D721Med (cell line): ENCODE measurements at regions not wholly inside any gene's neighbourhood (a gene's known extent, or its start where the extent isn't known, plus 50 kb on each side); places are given as distances from the start of the nearest gene placed in this dataset.

Source experiments
- DNase-seq: peaks from one replicate; pipeline ENCODE4 v3.0.0; 2011; ENCODE audit warnings: low spot score; ENCODE audit not compliant: insufficient read length
- FAIRE-seq: peaks from 2 replicates; lab custom pipeline; 2011; peaks lifted over from hg19 to GRCh38; lab: Jason Lieb, UNC
- TF ChIP-seq, protein P1 (sequence below): IDR thresholded peaks from 2 replicates; pipeline ENCODE4 v1.5.1; 2012; ENCODE audit warnings: mild to moderate bottlenecking, control low read depth; ENCODE audit not compliant: insufficient read depth; ENCODE audit errors: missing control alignments

DNA sequence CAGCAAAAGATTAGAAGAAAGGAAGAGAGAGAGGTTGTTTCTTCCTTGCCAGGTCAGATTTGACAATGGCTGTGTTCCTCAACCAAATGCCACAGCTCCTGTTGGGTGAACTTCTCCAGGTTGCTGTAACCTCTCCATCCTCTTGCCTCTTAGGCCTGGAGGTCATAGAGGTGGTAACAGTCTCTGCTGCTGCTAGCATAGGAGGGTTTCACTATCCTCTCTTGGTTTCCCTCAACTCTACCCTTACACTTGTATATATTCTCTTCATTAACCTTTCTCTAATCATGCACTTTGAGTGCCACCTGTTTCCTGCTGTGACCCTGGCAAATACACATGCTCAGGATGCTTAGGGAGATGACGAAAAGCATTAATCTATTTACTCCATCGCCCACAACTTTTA lies 67.7 kb upstream of the HIF1A start:
- TF ChIP-seq, protein P1, sequence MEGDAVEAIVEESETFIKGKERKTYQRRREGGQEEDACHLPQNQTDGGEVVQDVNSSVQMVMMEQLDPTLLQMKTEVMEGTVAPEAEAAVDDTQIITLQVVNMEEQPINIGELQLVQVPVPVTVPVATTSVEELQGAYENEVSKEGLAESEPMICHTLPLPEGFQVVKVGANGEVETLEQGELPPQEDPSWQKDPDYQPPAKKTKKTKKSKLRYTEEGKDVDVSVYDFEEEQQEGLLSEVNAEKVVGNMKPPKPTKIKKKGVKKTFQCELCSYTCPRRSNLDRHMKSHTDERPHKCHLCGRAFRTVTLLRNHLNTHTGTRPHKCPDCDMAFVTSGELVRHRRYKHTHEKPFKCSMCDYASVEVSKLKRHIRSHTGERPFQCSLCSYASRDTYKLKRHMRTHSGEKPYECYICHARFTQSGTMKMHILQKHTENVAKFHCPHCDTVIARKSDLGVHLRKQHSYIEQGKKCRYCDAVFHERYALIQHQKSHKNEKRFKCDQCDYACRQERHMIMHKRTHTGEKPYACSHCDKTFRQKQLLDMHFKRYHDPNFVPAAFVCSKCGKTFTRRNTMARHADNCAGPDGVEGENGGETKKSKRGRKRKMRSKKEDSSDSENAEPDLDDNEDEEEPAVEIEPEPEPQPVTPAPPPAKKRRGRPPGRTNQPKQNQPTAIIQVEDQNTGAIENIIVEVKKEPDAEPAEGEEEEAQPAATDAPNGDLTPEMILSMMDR, result no peak
- DNase-seq, result no peak
- FAIRE-seq, result no peak

DNA sequence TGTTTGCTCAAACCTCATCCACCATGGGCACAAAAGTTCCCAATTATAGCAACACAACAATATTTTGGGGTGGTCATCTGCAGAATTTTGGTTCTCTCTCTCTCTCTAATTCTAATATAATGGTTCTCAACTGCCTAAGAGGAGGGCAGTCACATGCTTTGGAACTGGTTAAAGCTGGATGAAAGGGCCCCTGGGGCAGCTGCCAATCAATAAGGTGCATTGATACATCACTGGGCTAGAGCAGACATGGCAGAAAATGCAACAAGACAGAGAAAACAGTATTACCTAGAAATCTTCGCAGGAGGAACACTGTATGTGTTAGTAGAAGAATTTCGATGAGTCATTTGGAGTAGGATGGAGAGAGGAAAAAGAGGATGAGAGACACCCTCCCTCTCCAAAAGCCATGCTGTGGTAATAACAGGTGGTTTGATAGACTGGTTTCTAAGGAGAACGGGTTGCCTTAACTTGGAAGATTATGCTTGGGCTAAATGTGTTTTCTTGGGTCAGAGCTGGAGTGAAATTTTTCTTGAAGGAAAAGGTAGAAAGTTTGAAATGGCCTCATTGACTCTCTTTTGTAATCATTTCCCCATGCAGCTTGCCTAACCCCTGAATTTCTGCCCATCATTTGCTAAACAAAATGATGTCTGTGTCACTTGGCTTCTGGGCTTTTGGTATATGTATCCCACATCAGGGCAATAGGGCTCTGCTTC lies 67.1 kb upstream of the HIF1A start:
- FAIRE-seq (no peak), DNase-seq (no peak)
- TF ChIP-seq, protein P1, result no peak

DNA sequence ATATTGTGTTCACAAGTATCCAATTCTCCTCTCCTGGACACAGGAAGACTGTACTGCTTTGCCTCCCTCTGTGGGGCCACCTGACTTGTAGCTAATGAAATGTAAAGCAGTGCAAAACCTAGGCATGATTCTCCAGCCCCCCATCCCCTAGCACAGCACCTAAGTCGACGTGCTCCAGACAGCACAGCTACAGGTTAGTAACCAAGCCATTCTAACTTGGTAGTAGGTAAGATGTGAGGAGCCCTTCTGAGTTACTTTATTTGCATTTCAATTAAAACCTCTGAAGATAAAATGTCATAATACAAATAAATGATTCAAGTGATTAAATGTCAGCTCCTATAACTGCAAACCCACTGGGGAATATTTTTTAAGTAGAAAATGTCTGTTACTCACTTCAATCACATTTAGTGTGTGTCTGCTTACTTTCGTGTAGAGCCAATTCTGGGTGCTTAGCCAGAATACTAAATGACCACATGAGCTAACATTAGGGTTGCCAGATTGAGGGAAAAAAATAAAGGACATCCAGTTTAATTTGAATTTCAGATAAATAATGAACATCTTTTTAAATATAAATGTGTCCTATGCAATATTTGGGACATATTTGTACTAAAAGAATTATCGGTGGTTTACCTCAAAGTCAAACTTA lies 64.8 kb upstream of the HIF1A start:
- TF ChIP-seq, protein P1, result no peak
- DNase-seq (no peak), FAIRE-seq (no peak)

DNA sequence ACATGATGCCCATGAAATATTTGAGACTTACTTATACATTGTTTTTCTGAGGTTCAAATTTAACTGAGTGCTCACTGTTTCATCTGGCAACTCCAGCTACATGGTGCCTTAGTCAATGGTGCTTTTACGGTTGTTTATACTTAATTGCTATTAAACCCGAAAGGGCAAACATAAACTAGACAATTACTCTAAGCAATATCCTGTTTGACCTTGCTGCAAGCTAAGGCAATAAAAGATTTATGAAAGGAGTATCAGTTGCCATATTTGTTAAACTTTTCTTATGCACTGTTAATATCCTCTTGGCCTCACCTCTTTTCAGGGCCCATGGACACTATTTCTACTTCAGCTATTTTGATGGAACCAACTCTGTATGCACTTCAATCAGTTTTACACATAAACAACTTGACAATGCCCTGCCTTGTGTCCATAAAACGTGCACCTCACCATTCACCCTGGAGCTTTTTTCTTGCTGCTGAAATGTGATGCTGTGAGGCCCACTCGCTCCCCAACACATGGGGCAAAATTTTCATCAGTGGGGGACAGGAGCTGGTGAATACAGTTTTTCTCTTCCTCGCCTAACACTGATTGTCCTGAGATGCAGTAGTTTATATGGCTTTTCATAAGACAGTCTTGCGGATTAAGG lies 64.1 kb upstream of the HIF1A start:
- no peak for DNase-seq
- TF ChIP-seq, protein P1, result no peak
- FAIRE-seq, result no peak

DNA sequence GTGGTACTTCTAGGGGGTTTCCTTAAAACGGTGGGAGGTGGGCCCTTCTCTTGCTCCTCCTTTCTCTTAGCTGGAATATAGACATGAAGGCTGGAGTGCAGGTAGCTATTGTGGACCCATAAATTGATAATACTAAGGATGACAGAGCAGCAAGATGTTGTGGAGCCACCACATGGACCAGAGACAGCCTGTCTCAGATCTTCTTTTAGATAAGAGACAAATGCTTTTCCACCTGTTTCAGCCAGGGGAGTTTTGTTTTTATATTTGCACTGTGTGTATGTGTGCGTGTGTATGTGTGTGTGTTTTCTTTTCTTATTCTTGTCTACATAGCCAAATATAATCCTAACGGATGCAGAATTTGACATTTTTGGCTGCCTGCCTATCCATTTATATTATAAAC lies 62.9 kb upstream of the HIF1A start:
- FAIRE-seq (no peak), DNase-seq (no peak)
- TF ChIP-seq, protein P1, result no peak

DNA sequence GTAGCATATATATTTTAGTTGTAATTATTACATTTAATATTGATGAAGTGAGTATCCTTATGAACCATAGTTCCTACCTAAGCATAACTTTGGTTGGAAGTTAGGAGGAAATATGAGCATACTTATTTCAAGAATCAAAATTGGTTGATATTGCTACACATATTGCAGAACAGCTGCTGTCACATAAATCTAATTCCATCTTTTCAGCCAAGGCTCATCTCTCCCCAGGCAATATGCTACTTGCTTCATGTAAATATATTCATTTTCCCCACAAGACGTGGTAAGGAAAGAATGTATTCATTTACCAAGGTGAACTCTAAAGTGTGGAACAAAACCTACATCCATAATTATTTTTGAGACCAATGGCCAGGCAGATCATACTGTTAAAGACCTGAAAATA lies 62.5 kb upstream of the HIF1A start:
- FAIRE-seq, result no peak
- no peak for DNase-seq
- TF ChIP-seq, protein P1, result no peak

DNA sequence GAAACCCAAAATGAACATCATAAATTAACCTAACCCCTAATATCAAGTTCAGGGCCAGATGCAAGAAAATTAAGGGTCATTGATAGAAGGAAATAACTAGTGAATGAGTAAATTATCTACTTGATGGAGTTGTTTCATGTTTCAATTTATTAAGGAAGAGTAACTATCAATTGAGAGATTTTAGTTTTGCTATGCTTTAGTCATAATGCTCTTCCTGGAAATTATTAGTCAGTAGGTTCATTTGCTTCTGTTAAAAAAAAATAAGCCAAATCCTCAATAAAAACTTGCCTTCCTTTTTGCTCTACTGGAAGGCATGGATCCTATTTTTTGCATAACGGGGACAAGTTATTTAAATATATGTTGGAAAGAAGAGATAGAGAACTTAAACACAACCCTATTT lies 59.0 kb upstream of the HIF1A start:
- DNase-seq (no peak), FAIRE-seq (no peak)
- TF ChIP-seq, protein P1, result no peak
